ENCODE measurements at regions not wholly inside any gene's neighbourhood (a gene's known extent, or its start where the extent isn't known, plus 50 kb on each side); places are given as distances from the start of the nearest gene placed in this dataset.
"Not testable (repeated sequence)": the region's sequence is repeated elsewhere in the genome, so short reads cannot be mapped to it uniquely, and the experiment has no call there.

GRCh38 chr20:59110607-59111006, 53.0 kb upstream of the ZNF831 start:
- DNase-seq (no peak), ATAC-seq (ENCODE audit: low read depth in 2 of 2) (no peak)
- H3K36me3 Mint-ChIP-seq = no peaks in the 10 kb centered on the region
- H3K27me3 Mint-ChIP-seq = peaks cover 0 to 5% (median 0%) of the 10 kb centered on the region in 3 donors
- H3K4me1 Mint-ChIP-seq = peaks cover 0 to 3% (median 0%) of the 10 kb centered on the region in 3 donors
- no peak overlapping the region for H3K4me3 Mint-ChIP-seq
- H3K27ac Mint-ChIP-seq = no peak overlapping the region
- peaks cover 0 to 1% (median 0%) of the 10 kb centered on the region in 7 donors for H3K9me3 Mint-ChIP-seq

- Mint-ChIP-seq H3K4me1 (peaks cover 11 to 18% (median 15%) of the 10 kb centered on the region in 3 donors), H3K27ac (peak overlapping the region in 1 of 6 donors; percentile 8), H3K4me3 (no peak overlapping the region)
These were observed 58.0 kb upstream of the ZNF831 start for GRCh38 chr20:59105581-59105980.

GRCh38 chr20:59104831-59105230, 58.8 kb upstream of the ZNF831 start:
- Mint-ChIP-seq H3K4me1 (peaks cover 11 to 18% (median 15%) of the 10 kb centered on the region in 3 donors), H3K27me3 (peaks cover 0 to 5% (median 0%) of the 10 kb centered on the region in 3 donors), H3K9me3 (no peaks in the 10 kb centered on the region), H3K4me3 (no peak overlapping the region), H3K36me3 (no peaks in the 10 kb centered on the region), H3K27ac (peak overlapping the region in 2 of 6 donors; percentile 5 to 77)
- no peak for DNase-seq
- no peak for ATAC-seq (ENCODE audit: low read depth in 2 of 2)

More at GRCh38 chr20:59105581-59105980, 58.0 kb upstream of the ZNF831 start:
- peaks cover 0 to 5% (median 0%) of the 10 kb centered on the region in 3 donors for H3K27me3 Mint-ChIP-seq
- H3K36me3 Mint-ChIP-seq = no peaks in the 10 kb centered on the region
- DNase-seq = no peak
- H3K9me3 Mint-ChIP-seq = no peaks in the 10 kb centered on the region
- ATAC-seq (ENCODE audit: low read depth in 2 of 2) = no peak

- H3K4me1 Mint-ChIP-seq = peaks cover 11 to 18% (median 15%) of the 10 kb centered on the region in 3 donors
- no peak overlapping the region for H3K27ac Mint-ChIP-seq
- peaks cover 0 to 5% (median 0%) of the 10 kb centered on the region in 3 donors for H3K27me3 Mint-ChIP-seq
- no peak for DNase-seq
- no peaks in the 10 kb centered on the region for H3K9me3 Mint-ChIP-seq
- H3K4me3 Mint-ChIP-seq = no peak overlapping the region
- no peak for ATAC-seq (ENCODE audit: low read depth in 2 of 2)
- H3K36me3 Mint-ChIP-seq = no peaks in the 10 kb centered on the region
These were observed 60.0 kb upstream of the ZNF831 start for GRCh38 chr20:59103573-59103972.

GRCh38 chr20:59102841-59103299, 60.3 kb upstream of the PRELID3B start:
- peaks cover 0 to 5% (median 0%) of the 10 kb centered on the region in 3 donors for H3K27me3 Mint-ChIP-seq
- no peaks in the 10 kb centered on the region for H3K9me3 Mint-ChIP-seq
- no peak overlapping the region for H3K4me3 Mint-ChIP-seq
- peaks cover 11 to 18% (median 15%) of the 10 kb centered on the region in 3 donors for H3K4me1 Mint-ChIP-seq
- DNase-seq (no peak), ATAC-seq (ENCODE audit: low read depth in 2 of 2) (no peak)
- H3K27ac Mint-ChIP-seq = no peak overlapping the region
- H3K36me3 Mint-ChIP-seq = no peaks in the 10 kb centered on the region

- ATAC-seq (ENCODE audit: low read depth in 2 of 2) = no peak
- Mint-ChIP-seq H3K36me3 (no peaks in the 10 kb centered on the region), H3K27me3 (peaks cover 0 to 5% (median 0%) of the 10 kb centered on the region in 3 donors), H3K4me1 (peaks cover 11 to 18% (median 15%) of the 10 kb centered on the region in 3 donors), H3K9me3 (no peaks in the 10 kb centered on the region), H3K27ac (no peak overlapping the region), H3K4me3 (no peak overlapping the region)
- no peak for DNase-seq
These were observed 59.4 kb upstream of the PRELID3B start for GRCh38 chr20:59101961-59102360.

- not testable (repeated sequence) for H3K36me3 Mint-ChIP-seq; DNase-seq; H3K9me3 Mint-ChIP-seq; H3K4me3 Mint-ChIP-seq; H3K27me3 Mint-ChIP-seq; ATAC-seq (ENCODE audit: low read depth in 2 of 2)
- Mint-ChIP-seq H3K27ac (peak overlapping the region in 1 of 6 donors; percentile 28), H3K4me1 (peaks cover 16 to 26% (median 23%) of the 10 kb centered on the region in 3 donors)
These were observed 57.3 kb upstream of the PRELID3B start for GRCh38 chr20:59099864-59100263.

GRCh38 chr20:59095140-59095539, 52.6 kb upstream of the PRELID3B start:
- H3K36me3 Mint-ChIP-seq = no peaks in the 10 kb centered on the region
- H3K9me3 Mint-ChIP-seq = no peaks in the 10 kb centered on the region
- DNase-seq (no peak), ATAC-seq (ENCODE audit: low read depth in 2 of 2) (no peak)
- peaks cover 9 to 10% (median 10%) of the 10 kb centered on the region in 3 donors for H3K4me1 Mint-ChIP-seq
- no peak overlapping the region for H3K4me3 Mint-ChIP-seq
- peak overlapping the region in 4 of 6 donors; percentile 1 to 74 (median 38) for H3K27ac Mint-ChIP-seq
- H3K27me3 Mint-ChIP-seq = no peaks in the 10 kb centered on the region

- H3K4me1 Mint-ChIP-seq = peaks cover 9 to 10% (median 10%) of the 10 kb centered on the region in 3 donors
- no peaks in the 10 kb centered on the region for H3K9me3 Mint-ChIP-seq
- no peaks in the 10 kb centered on the region for H3K36me3 Mint-ChIP-seq
- H3K27me3 Mint-ChIP-seq = no peaks in the 10 kb centered on the region
- ATAC-seq (ENCODE audit: low read depth in 2 of 2) (no peak), DNase-seq (no peak)
- peak overlapping the region in 1 of 6 donors; percentile 1 for H3K27ac Mint-ChIP-seq
- H3K4me3 Mint-ChIP-seq = no peak overlapping the region
These were observed 52.0 kb upstream of the PRELID3B start for GRCh38 chr20:59094576-59094975.
